H9 (cell line): ENCODE measurements at regions not wholly inside any gene's neighbourhood (a gene's known extent, or its start where the extent isn't known, plus 50 kb on each side); places are given as distances from the start of the nearest gene placed in this dataset.

Source experiments
- DNase-seq: peaks from one replicate; pipeline ENCODE4 v3.0.0-alpha.2; 2017
- H2AFZ ChIP-seq: one replicate; pipeline ENCODE4 v1.6.1; 2013; ENCODE audit warnings: mild to moderate bottlenecking, low read length, control low read depth, moderate library complexity
- H2AK5ac ChIP-seq: 2 replicates; pipeline ENCODE4 v1.6.1; 2013; ENCODE audit warnings: low read length, control low read depth, mixed read lengths; ENCODE audit not compliant: insufficient read length
- H2BK120ac ChIP-seq: one replicate; pipeline ENCODE4 v1.6.1; 2013; ENCODE audit warnings: low read depth, mild to moderate bottlenecking, low read length, control low read depth, inconsistent platforms; ENCODE audit not compliant: poor library complexity, severe bottlenecking
- H2BK12ac ChIP-seq: 2 replicates; pipeline ENCODE4 v1.6.1; 2013; ENCODE audit warnings: low read length, control low read depth, mixed read lengths, low read depth; ENCODE audit not compliant: insufficient read length
- H2BK15ac ChIP-seq: 2 replicates; pipeline ENCODE4 v1.6.1; 2013; ENCODE audit warnings: low read depth, low read length, control low read depth
- H2BK20ac ChIP-seq: one replicate; pipeline ENCODE4 v1.6.1; 2013; ENCODE audit warnings: low read depth, mild to moderate bottlenecking, low read length, control low read depth, inconsistent platforms; ENCODE audit not compliant: poor library complexity, severe bottlenecking
- H2BK5ac ChIP-seq: 2 replicates; pipeline ENCODE4 v1.6.1; 2013; ENCODE audit warnings: low read length, control low read depth, mixed read lengths; ENCODE audit not compliant: insufficient read length
- H3K14ac ChIP-seq: 2 replicates; pipeline ENCODE4 v1.6.1; 2013; ENCODE audit warnings: low read length, control low read depth; ENCODE audit not compliant: insufficient read depth
- H3K18ac ChIP-seq: 2 replicates; pipeline ENCODE4 v1.6.1; 2013; ENCODE audit warnings: low read depth, mild to moderate bottlenecking, mixed read lengths, low read length, control low read depth; ENCODE audit not compliant: insufficient read length
- H3K23ac ChIP-seq: 2 replicates; pipeline ENCODE4 v1.6.1; 2013; ENCODE audit warnings: low read length, control low read depth, mixed read lengths, low read depth; ENCODE audit not compliant: insufficient read length
- H3K23me2 ChIP-seq: 2 replicates; pipeline ENCODE4 v1.6.1; 2013; ENCODE audit warnings: low read depth, mild to moderate bottlenecking, mixed read lengths, low read length, control low read depth; ENCODE audit not compliant: insufficient read length, poor library complexity, severe bottlenecking
- H3K27ac ChIP-seq: 2 replicates; pipeline ENCODE4 v1.5.1; 2013; ENCODE audit warnings: low read length, control low read depth, mixed read lengths, low read depth; ENCODE audit not compliant: insufficient read length
- H3K27me3 ChIP-seq: 2 replicates; pipeline ENCODE4 v1.6.1; 2013; ENCODE audit warnings: low read length, control low read depth, inconsistent platforms; ENCODE audit not compliant: insufficient read depth
- H3K4ac ChIP-seq: 2 replicates; pipeline ENCODE4 v1.6.1; 2013; ENCODE audit warnings: low read depth, mild to moderate bottlenecking, control low read depth, inconsistent platforms, low read length, moderate library complexity
- H3K4me1 ChIP-seq: 2 replicates; pipeline ENCODE4 v1.6.1; 2013; ENCODE audit warnings: low read length, control low read depth, inconsistent platforms; ENCODE audit not compliant: insufficient read depth
- H3K4me2 ChIP-seq: 2 replicates; pipeline ENCODE4 v1.6.1; 2013; ENCODE audit warnings: low read length, control low read depth, mixed read lengths; ENCODE audit not compliant: insufficient read length, insufficient read depth
- H3K56ac ChIP-seq: 2 replicates; pipeline ENCODE4 v1.6.1; 2013; ENCODE audit warnings: low read depth, mild to moderate bottlenecking, mixed read lengths, low read length, control low read depth; ENCODE audit not compliant: insufficient read length
- H3K79me1 ChIP-seq: 2 replicates; pipeline ENCODE4 v1.6.1; 2013; ENCODE audit warnings: low read depth, mild to moderate bottlenecking, moderate library complexity, low read length, control low read depth, inconsistent platforms; ENCODE audit not compliant: insufficient read depth, poor library complexity, severe bottlenecking
- H3K79me2 ChIP-seq: 2 replicates; pipeline ENCODE4 v1.6.1; 2013; ENCODE audit warnings: low read length, control low read depth, inconsistent platforms; ENCODE audit not compliant: insufficient read depth
- H3K9ac ChIP-seq: 2 replicates; pipeline ENCODE4 v1.6.1; 2013; ENCODE audit warnings: low read length, control low read depth, mixed read lengths; ENCODE audit not compliant: insufficient read length; ENCODE audit errors: extremely low read depth
- H3K9me3 ChIP-seq: one replicate; pipeline ENCODE4 v1.6.1; 2013; ENCODE audit warnings: low read depth, low read length, inconsistent platforms; ENCODE audit not compliant: control insufficient read depth
- H3T11ph ChIP-seq: one replicate; pipeline ENCODE4 v1.6.1; 2013; ENCODE audit warnings: mild to moderate bottlenecking, low read length, control low read depth, inconsistent platforms
- H4K20me1 ChIP-seq: one replicate; pipeline ENCODE4 v1.6.1; 2013; ENCODE audit not compliant: control insufficient read depth, insufficient read length, insufficient read depth
- H4K5ac ChIP-seq: 2 replicates; pipeline ENCODE4 v1.6.1; 2013; ENCODE audit warnings: low read depth, mild to moderate bottlenecking, mixed read lengths, low read length, control low read depth; ENCODE audit not compliant: insufficient read length
- H4K8ac ChIP-seq: replicated peaks from 2 replicates; pipeline ENCODE4 v1.6.1; 2013; ENCODE audit warnings: low read length, control low read depth, mixed read lengths, low read depth; ENCODE audit not compliant: insufficient read length
- H4K91ac ChIP-seq: 2 replicates; pipeline ENCODE4 v1.6.1; 2013; ENCODE audit warnings: low read depth, mild to moderate bottlenecking, moderate library complexity, mixed read lengths, low read length, control low read depth; ENCODE audit not compliant: insufficient read length
- H3K27ac Mint-ChIP-seq, 3 experiments: 2 replicates in 2 of 3; 3 replicates in 1 of 3; pipeline ENCODE4 v1.8.0; 2020 to 2021; ENCODE audit warnings: mixed read lengths in 3 of 3, mild to moderate bottlenecking in 1 of 3, moderate library complexity in 1 of 3
- H3K27me3 Mint-ChIP-seq: 2 replicates; pipeline ENCODE4 v1.8.0; 2021; ENCODE audit warnings: low read depth, mild to moderate bottlenecking, moderate library complexity, mixed read lengths
- H3K36me3 Mint-ChIP-seq, 3 experiments: 2 replicates in 2 of 3; 3 replicates in 1 of 3; pipeline ENCODE4 v1.8.0; 2020 to 2021; ENCODE audit warnings: low read depth in 3 of 3, mixed read lengths in 3 of 3; ENCODE audit not compliant: insufficient read depth in 1 of 3
- H3K4me1 Mint-ChIP-seq, 2 experiments: 2 replicates each; pipeline ENCODE4 v1.8.0; 2020; ENCODE audit warnings: mixed read lengths in 2 of 2
- H3K4me3 Mint-ChIP-seq, 2 experiments: 2 replicates in 1 of 2; 3 replicates in 1 of 2; pipeline ENCODE4 v1.8.0; 2020 to 2021; ENCODE audit warnings: mild to moderate bottlenecking in 2 of 2, mixed read lengths in 2 of 2, moderate library complexity in 1 of 2
- H3K9me3 Mint-ChIP-seq, 2 experiments: 2 replicates in 1 of 2; 3 replicates in 1 of 2; pipeline ENCODE4 v1.8.0; 2020; ENCODE audit warnings: mild to moderate bottlenecking in 2 of 2, mixed read lengths in 2 of 2, moderate library complexity in 1 of 2
- CTCF ChIP-seq: fragments of 200-600 bp; sonication (generic); conservative IDR thresholded peaks from 3 replicates; pipeline ENCODE4 v1.8.0; 2021; ENCODE audit warnings: antibody characterized with exemption, mild to moderate bottlenecking
- WGBS: extraction: QIAGEN DNeasy Blood & Tissue Kit; methylation state at CpG from one replicate; pipeline ENCODE4 v1.1.7; 2013; ENCODE audit warnings: missing lambda C conversion rate, low lambda C conversion rate, mixed read lengths; ENCODE audit not compliant: insufficient read length; ENCODE audit errors: extremely low coverage; 5-methylcytosine and 5-hydroxymethylcytosine counted together

GRCh38 chr2:175418224-175418835 is 236.8 kb upstream of the ATP5MC3 start:
- Mint-ChIP-seq H3K4me3 (no peak overlapping the region), H3K27ac (no peak overlapping the region), H3K4me1 (no peaks in the 10 kb centered on the region), H3K36me3 (no peaks in the 10 kb centered on the region), H3K27me3 (peaks cover under 1% of the 10 kb centered on the region; the same call in 1 of the 2 replicates), H3K9me3 (no peaks in the 10 kb centered on the region)
- Histone ChIP-seq H2BK5ac (no peak overlapping the region), H3K79me1 (no peaks in the 10 kb centered on the region), H3K9me3 (no peaks in the 10 kb centered on the region), H3K27me3 (no peaks in the 10 kb centered on the region), H3K79me2 (no peaks in the 10 kb centered on the region), H3K18ac (no peak overlapping the region), H3K56ac (no peak overlapping the region), H3K23me2 (no peaks in the 10 kb centered on the region), H3K4ac (no peak overlapping the region), H2BK15ac (no peak overlapping the region), H3K27ac (no peak overlapping the region), H2BK12ac (no peak overlapping the region), H3K4me2 (no peak overlapping the region), H3T11ph (no peak overlapping the region), H2AK5ac (no peak overlapping the region), H2AFZ (no peak overlapping the region), H3K14ac (no peak overlapping the region), H3K23ac (no peak overlapping the region), H4K8ac (no peak overlapping the region), H3K4me1 (no peaks in the 10 kb centered on the region), H4K5ac (no peak overlapping the region), H4K91ac (no peak overlapping the region), H4K20me1 (no peaks in the 10 kb centered on the region), H2BK20ac (no peak overlapping the region), H2BK120ac (no peak overlapping the region), H3K9ac (no peak overlapping the region)
- no peak for TF ChIP-seq CTCF
- no peak for DNase-seq
- no CpG with 5 or more reads among the region's 8 CpGs for WGBS
